ENCODE measurements at regions not wholly inside any gene's neighbourhood (a gene's known extent, or its start where the extent isn't known, plus 50 kb on each side); places are given as distances from the start of the nearest gene placed in this dataset.

- no peak overlapping the region for H4K8ac ChIP-seq (ENCODE audit: extremely low read depth, insufficient read depth, low read length)
- no peak overlapping the region for H3K18ac ChIP-seq (ENCODE audit: extremely low read depth, low read length)
- no peak overlapping the region for H2BK20ac ChIP-seq (ENCODE audit: low read length)
- H3K4me1 ChIP-seq (replicated peaks in 1 of 4; ENCODE audit: control insufficient read depth in 3 of 4, insufficient read depth in 4 of 4, low read length in 3 of 4): no peaks in the 10 kb centered on the region; a peak in 1 of 7 replicates
- no peak overlapping the region for H3K23ac ChIP-seq (ENCODE audit: insufficient read length)
- no peak overlapping the region for H2BK12ac ChIP-seq (ENCODE audit: low read depth, low read length)
- no peak overlapping the region for H4K5ac ChIP-seq (ENCODE audit: insufficient read length, low read depth, low read length)
- no peak overlapping the region for H3K27ac ChIP-seq (ENCODE audit: low read depth, low read length)
- no peak overlapping the region for H2BK5ac ChIP-seq (ENCODE audit: low read depth, low read length)
- no peaks in the 10 kb centered on the region for H3K79me2 ChIP-seq (ENCODE audit: control insufficient read depth in 1 of 2, insufficient read depth in 2 of 2, low read length in 2 of 2)
- POLR2A ChIA-PET (ENCODE audit: partially characterized antibody): no interaction called here
- H3K4me3 ChIP-seq (ENCODE audit: extremely low read depth in 1 of 4, insufficient read depth in 2 of 4, low read depth in 3 of 4, low read length in 4 of 4): no peak overlapping the region
- H3K79me1 ChIP-seq (ENCODE audit: low read depth, low read length): no peaks in the 10 kb centered on the region
- H3K4me2 ChIP-seq (ENCODE audit: insufficient read depth in 1 of 2, low read depth in 2 of 2, low read length in 2 of 2): no peak overlapping the region
- H3K14ac ChIP-seq (ENCODE audit: insufficient read length): no peak overlapping the region
- no peaks in the 10 kb centered on the region for H3K27me3 ChIP-seq (replicated peaks in 1 of 4; ENCODE audit: control insufficient read depth in 3 of 4, extremely low read depth in 1 of 4, insufficient read depth in 3 of 4, low read length in 3 of 4)
- H4K91ac ChIP-seq (replicated peaks; ENCODE audit: insufficient read length, low read length): no peak overlapping the region
- DNase-seq (ENCODE audit: low read depth in 1 of 2, low spot score in 2 of 2): no peak
- FAIRE-seq: no peak
- H3K9me3 ChIP-seq (ENCODE audit: insufficient read depth in 2 of 2, low read depth in 1 of 2, low read length in 1 of 2): no peaks in the 10 kb centered on the region
- H2BK120ac ChIP-seq (replicated peaks; ENCODE audit: low read depth, low read length): no peak overlapping the region
- no peak overlapping the region for H2BK15ac ChIP-seq (ENCODE audit: low read length)
- H2AFZ ChIP-seq (ENCODE audit: low read length): no peak overlapping the region
- no peaks in the 10 kb centered on the region for H3K36me3 ChIP-seq (ENCODE audit: control insufficient read depth in 2 of 4, insufficient read depth in 4 of 4, low read length in 3 of 4)
- H2AK5ac ChIP-seq (ENCODE audit: low read depth, low read length): no peak overlapping the region
- H3K56ac ChIP-seq (replicated peaks; ENCODE audit: insufficient read length, low read depth, low read length): no peak overlapping the region
- H3K23me2 ChIP-seq (ENCODE audit: low read depth, low read length): no peaks in the 10 kb centered on the region
- no peak overlapping the region for H3K9ac ChIP-seq (replicated peaks in 1 of 4; ENCODE audit: extremely low read depth in 1 of 4, low read depth in 3 of 4, low read length in 3 of 4)
- CTCF ChIA-PET (ENCODE audit: partially characterized antibody): interaction anchor here (0.7 to 2.0 kb wide), 10 partner anchors 9 to 655 kb away, joined by 3 to 11 read pairs (median 4); no protein-coding TSS in a partner anchor
- H3K4ac ChIP-seq (replicated peaks; ENCODE audit: insufficient read length, low read depth, low read length): no peak overlapping the region
- H4K20me1 ChIP-seq (replicated peaks in 1 of 2; ENCODE audit: control insufficient read depth in 1 of 2, insufficient read depth in 2 of 2, low read length in 2 of 2): no peaks in the 10 kb centered on the region
- 83% methylated on average over 1 of the region's 1 CpG; no CpG with 5 or more reads in 1 of the 2 experiments for WGBS, 2 experiments (ENCODE audit: extremely low coverage in 1 of 2, insufficient coverage in 1 of 2, insufficient read length in 1 of 2, insufficient replicate concordance in 2 of 2, low coverage in 1 of 2, low lambda C conversion rate in 2 of 2, missing lambda C conversion rate in 1 of 2)
- no peak for TF ChIP-seq SP4 (IDR thresholded peaks at IDR 0.05; ENCODE audit: low read length)
- TF ChIP-seq CHD1 (IDR thresholded peaks at IDR 0.05; ENCODE audit: low read depth, low read length): no peak
- TF ChIP-seq RBBP5 (IDR thresholded peaks at IDR 0.05; ENCODE audit: borderline replicate concordance, low read depth, low read length): no peak
- TF ChIP-seq, protein P1, sequence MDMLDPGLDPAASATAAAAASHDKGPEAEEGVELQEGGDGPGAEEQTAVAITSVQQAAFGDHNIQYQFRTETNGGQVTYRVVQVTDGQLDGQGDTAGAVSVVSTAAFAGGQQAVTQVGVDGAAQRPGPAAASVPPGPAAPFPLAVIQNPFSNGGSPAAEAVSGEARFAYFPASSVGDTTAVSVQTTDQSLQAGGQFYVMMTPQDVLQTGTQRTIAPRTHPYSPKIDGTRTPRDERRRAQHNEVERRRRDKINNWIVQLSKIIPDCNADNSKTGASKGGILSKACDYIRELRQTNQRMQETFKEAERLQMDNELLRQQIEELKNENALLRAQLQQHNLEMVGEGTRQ (IDR thresholded peaks at IDR 0.05; ENCODE audit: low read length): no peak
- TF ChIP-seq TCF12 (IDR thresholded peaks at IDR 0.05; ENCODE audit: low read depth, low read length): no peak
- TF ChIP-seq JUN (IDR thresholded peaks at IDR 0.05; ENCODE audit: low read depth, low read length): no peak
- TF ChIP-seq SIX5 (IDR thresholded peaks at IDR 0.05; ENCODE audit: low read depth, low read length): no peak
- TF ChIP-seq JUND (IDR thresholded peaks at IDR 0.05; ENCODE audit: low read length): no peak
- TF ChIP-seq ZNF274 (IDR thresholded peaks at IDR 0.05; ENCODE audit: borderline replicate concordance, extremely low read depth, low read length): no peak
- TF ChIP-seq EZH2 (IDR thresholded peaks at IDR 0.05; ENCODE audit: low read depth, low read length, severe bottlenecking): no peak
- no peak for TF ChIP-seq NRF1 (IDR thresholded peaks at IDR 0.05; ENCODE audit: low read depth, low read length)
- no peak for TF ChIP-seq KDM5A (IDR thresholded peaks at IDR 0.05; ENCODE audit: low read length)
- no peak for TF ChIP-seq NANOG (IDR thresholded peaks at IDR 0.05; ENCODE audit: insufficient read depth, low read depth, low read length, poor library complexity, severe bottlenecking)
- no peak for TF ChIP-seq KDM4A (IDR thresholded peaks at IDR 0.05; ENCODE audit: low read depth, low read length, severe bottlenecking)
- no peak for TF ChIP-seq HDAC6 (IDR thresholded peaks at IDR 0.05; ENCODE audit: low read depth, low read length)
Observed at GRCh38 chr16:47977802-47978201, 178.0 kb downstream of the ABCC12 start.
